ENCODE measurements at regions not wholly inside any gene's neighbourhood (a gene's known extent, or its start where the extent isn't known, plus 50 kb on each side); places are given as distances from the start of the nearest gene placed in this dataset.

DNA sequence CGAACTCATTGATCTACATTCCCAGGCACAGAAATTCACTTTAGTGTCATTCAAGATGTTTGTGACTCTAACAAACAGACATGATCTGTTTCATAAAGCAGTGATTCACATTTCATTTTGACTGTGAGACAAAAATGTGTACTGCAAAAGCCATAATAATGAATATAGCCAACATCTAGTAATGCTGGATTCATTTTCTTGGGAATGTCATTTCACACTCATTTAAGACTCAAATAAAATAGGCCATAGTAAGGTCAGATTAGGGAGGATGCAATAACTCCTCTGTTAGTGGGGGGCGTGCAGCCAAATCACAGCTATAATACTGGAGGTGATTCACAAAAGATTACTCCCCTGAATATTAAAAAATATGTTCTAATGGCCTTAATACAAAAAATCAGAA, 566.6 kb upstream of the ZWINT start:
- 86 to 88% methylated on average over 2 of the region's 2 CpGs for WGBS, 2 donors
- Histone ChIP-seq H3K27ac (no peak overlapping the region), H3K9me3 (no peaks in the 10 kb centered on the region), H3K4me1 (no peaks in the 10 kb centered on the region), H3K4me3 (no peak overlapping the region), H3K27me3 (no peaks in the 10 kb centered on the region), H3K36me3 (no peaks in the 10 kb centered on the region)
- TF ChIP-seq, protein P1, sequence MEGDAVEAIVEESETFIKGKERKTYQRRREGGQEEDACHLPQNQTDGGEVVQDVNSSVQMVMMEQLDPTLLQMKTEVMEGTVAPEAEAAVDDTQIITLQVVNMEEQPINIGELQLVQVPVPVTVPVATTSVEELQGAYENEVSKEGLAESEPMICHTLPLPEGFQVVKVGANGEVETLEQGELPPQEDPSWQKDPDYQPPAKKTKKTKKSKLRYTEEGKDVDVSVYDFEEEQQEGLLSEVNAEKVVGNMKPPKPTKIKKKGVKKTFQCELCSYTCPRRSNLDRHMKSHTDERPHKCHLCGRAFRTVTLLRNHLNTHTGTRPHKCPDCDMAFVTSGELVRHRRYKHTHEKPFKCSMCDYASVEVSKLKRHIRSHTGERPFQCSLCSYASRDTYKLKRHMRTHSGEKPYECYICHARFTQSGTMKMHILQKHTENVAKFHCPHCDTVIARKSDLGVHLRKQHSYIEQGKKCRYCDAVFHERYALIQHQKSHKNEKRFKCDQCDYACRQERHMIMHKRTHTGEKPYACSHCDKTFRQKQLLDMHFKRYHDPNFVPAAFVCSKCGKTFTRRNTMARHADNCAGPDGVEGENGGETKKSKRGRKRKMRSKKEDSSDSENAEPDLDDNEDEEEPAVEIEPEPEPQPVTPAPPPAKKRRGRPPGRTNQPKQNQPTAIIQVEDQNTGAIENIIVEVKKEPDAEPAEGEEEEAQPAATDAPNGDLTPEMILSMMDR (IDR thresholded peaks at IDR 0.05) = no peak
- no peak for TF ChIP-seq EP300 (IDR thresholded peaks at IDR 0.05)
- no peak for TF ChIP-seq POLR2A (IDR thresholded peaks at IDR 0.05)
- TF ChIP-seq POLR2AphosphoS5 (IDR thresholded peaks at IDR 0.05) = no peak
- intact Hi-C loops (cut with DNase I) = no loop called here
- DNase-seq = no peak

DNA sequence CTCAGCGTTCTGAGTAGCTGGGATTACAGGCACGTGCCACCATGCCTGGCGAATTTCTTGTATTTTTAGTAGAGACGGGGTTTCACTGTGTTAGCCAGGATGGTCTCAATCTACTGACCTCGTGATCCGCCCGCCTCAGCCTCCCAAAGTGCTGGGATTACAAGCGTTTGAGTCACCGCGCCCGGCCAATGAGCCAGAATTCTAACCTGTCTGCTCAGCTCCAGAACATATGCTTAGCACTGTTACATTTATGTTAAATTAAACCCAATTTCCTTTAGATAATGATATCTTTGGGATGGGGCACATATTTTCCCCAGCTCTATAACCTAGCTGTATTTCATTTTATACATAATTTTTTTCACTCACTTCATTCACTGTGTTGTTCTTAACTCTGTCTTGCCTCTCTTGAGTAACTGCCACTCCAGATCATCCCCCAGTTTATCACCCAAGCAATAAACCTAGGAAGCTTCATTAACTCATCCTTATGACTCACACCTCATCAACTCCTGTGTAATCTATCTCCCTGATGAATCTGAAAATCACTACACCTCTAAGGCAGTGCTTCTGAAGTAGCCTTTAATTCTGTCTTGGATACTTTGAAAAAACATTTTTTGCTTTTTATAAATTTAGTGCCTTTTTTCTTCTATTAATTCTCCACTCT, 559.7 kb upstream of the ZWINT start:
- intact Hi-C loops (cut with DNase I) = no loop called here
- Histone ChIP-seq H3K4me3 (no peak overlapping the region), H3K36me3 (no peaks in the 10 kb centered on the region), H3K9me3 (no peaks in the 10 kb centered on the region), H3K27ac (no peak overlapping the region), H3K27me3 (no peaks in the 10 kb centered on the region), H3K4me1 (no peaks in the 10 kb centered on the region)
- DNase-seq = no peak
- TF ChIP-seq, protein P1 (IDR thresholded peaks at IDR 0.05) = no peak
- no peak for TF ChIP-seq EP300 (IDR thresholded peaks at IDR 0.05)
- 87 to 91% methylated on average over 11 of the region's 11 CpGs for WGBS, 2 donors

DNA sequence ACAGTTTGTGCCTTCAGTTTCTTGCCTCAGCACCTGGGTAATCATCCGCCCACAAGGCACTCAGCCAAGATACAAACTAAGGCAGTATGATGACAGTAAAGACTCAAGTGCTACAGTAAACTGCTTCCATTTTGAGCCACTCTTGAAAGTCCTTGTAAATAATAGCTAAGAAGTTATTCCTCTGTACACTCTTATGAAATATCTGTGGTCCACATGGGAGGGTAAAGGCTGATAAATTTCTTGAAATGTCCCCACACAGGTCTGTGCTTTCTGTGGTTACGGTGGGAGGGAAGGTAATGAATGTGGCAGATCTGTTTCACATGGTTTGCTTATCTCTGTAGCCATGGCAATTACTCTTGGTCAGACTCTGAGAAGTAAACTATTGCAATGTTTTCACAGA, 551.0 kb upstream of the ZWINT start:
- Histone ChIP-seq H3K9me3 (no peaks in the 10 kb centered on the region), H3K36me3 (no peaks in the 10 kb centered on the region), H3K27me3 (no peaks in the 10 kb centered on the region), H3K4me3 (no peak overlapping the region), H3K27ac (no peak overlapping the region), H3K4me1 (no peaks in the 10 kb centered on the region)
- DNase-seq = no peak
- intact Hi-C loops (cut with DNase I) = no loop called here
- TF ChIP-seq POLR2AphosphoS5 (IDR thresholded peaks at IDR 0.05) (no peak), POLR2A (IDR thresholded peaks at IDR 0.05) (no peak), EP300 (IDR thresholded peaks at IDR 0.05) (no peak)
- TF ChIP-seq, protein P1 (IDR thresholded peaks at IDR 0.05) = no peak
- WGBS, 2 donors = 74 to 91% methylated on average over 2 of the region's 2 CpGs

DNA sequence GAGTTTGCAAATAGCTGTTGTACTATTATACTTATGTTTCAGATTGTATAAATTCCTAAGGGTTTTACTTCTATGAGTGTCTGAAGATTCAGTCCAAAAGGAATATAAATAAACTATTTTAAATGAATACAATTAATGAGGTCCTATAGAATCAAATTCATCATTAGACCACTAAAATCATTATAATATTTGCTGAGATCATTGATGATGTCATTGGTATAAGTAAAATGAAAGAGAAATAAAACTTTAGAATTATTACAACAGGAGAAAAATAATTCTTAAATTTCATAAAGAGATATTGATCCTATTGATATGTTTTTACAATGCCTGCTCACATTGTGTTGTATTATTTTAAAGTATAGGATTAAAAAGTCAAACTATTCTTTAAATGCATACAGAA, 544.0 kb upstream of the ZWINT start:
- Histone ChIP-seq H3K4me1 (no peaks in the 10 kb centered on the region), H3K9me3 (no peaks in the 10 kb centered on the region), H3K36me3 (no peaks in the 10 kb centered on the region), H3K27me3 (no peaks in the 10 kb centered on the region), H3K4me3 (no peak overlapping the region), H3K27ac (no peak overlapping the region)
- intact Hi-C loops (cut with DNase I) = no loop called here
- TF ChIP-seq EP300 (IDR thresholded peaks at IDR 0.05) (no peak), POLR2AphosphoS5 (IDR thresholded peaks at IDR 0.05) (no peak), POLR2A (IDR thresholded peaks at IDR 0.05) (no peak)
- TF ChIP-seq, protein P1 (IDR thresholded peaks at IDR 0.05) = no peak
- DNase-seq = no peak

DNA sequence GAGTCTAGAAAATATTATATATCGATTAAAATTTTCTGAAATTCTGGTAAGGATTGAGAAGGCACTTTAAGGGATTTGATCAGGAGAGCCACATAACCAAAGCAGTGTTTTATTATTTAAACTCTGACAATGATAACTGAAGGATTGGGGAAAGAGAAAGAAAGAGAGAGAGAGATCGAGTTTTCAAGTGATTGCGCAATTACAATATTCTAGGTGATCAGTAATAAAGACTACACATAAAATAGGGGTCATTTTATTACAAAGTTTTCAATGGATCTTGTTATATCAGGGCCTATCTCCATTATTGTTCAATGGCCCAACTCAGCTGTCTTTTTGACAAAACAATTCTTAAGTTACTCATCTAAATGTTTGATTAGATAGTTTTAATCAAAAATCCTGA, 541.5 kb upstream of the ZWINT start:
- H3K27me3 ChIP-seq = no peaks in the 10 kb centered on the region
- no peak overlapping the region for H3K27ac ChIP-seq
- TF ChIP-seq, protein P1 (IDR thresholded peaks at IDR 0.05) = no peak
- TF ChIP-seq POLR2A (IDR thresholded peaks at IDR 0.05) = no peak
- TF ChIP-seq EP300 (IDR thresholded peaks at IDR 0.05) = no peak
- no peak for TF ChIP-seq POLR2AphosphoS5 (IDR thresholded peaks at IDR 0.05)
- DNase-seq = no peak
- WGBS, 2 donors = 80 to 88% methylated on average over 3 of the region's 3 CpGs
- no peak overlapping the region for H3K4me3 ChIP-seq
- intact Hi-C loops (cut with DNase I) = no loop called here
- H3K36me3 ChIP-seq = no peaks in the 10 kb centered on the region
- no peaks in the 10 kb centered on the region for H3K9me3 ChIP-seq
- no peaks in the 10 kb centered on the region for H3K4me1 ChIP-seq

All from sigmoid colon (tissue), 6 donors.